ENCODE measurements at regions not wholly inside any gene's neighbourhood (a gene's known extent, or its start where the extent isn't known, plus 50 kb on each side); places are given as distances from the start of the nearest gene placed in this dataset.
A peak's percentile ranks its signal among the peaks of the same experiment; 100 is the strongest.
"Not testable (repeated sequence)": the region's sequence is repeated elsewhere in the genome, so short reads cannot be mapped to it uniquely, and the experiment has no call there.

- Mint-ChIP-seq H3K27ac (no peak overlapping the region), H3K36me3 (peaks cover 19 to 23% of the 10 kb centered on the region in 2 donors), H3K9me3 (peaks cover 11 to 17% of the 10 kb centered on the region in 2 donors)
- ATAC-seq (no peak), DNase-seq (ENCODE audit: low spot score in 2 of 2) (no peak)
Observed at GRCh38 chr5:75002271-75002670, 50.1 kb downstream of the GCNT4 start.

DNA sequence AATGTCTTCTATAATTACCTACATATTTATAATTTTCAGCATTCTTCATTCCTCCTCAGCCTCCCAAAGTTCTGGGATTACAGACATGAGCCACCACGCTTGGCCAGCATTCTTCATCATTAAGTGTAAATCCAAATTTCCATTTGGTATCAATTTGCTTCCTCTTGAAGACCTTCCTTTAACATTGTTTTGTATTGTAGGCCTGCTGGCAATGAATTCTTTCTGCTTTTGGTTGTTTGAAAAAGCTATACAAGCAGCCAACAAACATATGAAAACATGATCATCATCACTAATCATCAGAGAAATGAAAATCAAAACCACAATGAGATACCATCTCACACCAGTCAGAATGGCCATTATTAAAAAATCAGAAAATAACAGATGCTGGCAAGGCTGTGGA lies 56.4 kb downstream of the GCNT4 start:
- ATAC-seq (no peak), DNase-seq (ENCODE audit: low spot score in 2 of 2) (no peak)
- Mint-ChIP-seq H3K36me3 (peaks cover 5 to 6% of the 10 kb centered on the region in 2 donors), H3K9me3 (peaks cover 6 to 8% of the 10 kb centered on the region in 2 donors), H3K27ac (no peak overlapping the region)

DNA sequence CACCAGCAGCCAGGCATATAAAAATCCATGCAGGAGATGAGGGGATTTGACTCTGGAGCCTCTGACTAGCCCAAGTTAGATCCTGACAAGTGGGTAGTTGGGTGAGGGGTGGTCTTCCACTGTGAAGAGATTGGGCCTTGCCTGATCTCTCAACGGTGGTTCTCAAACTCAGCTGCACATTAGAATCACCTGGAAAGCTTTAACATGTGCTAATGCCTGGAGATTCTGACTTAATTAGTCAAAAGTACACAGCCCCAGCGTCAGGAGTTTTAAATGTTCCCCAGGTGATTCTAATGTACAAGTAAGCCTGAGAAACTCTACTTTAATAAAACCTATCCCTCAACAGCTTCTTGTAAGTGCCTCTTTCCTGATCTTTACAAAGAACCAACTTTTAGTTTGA lies 57.5 kb downstream of the GCNT4 start:
- DNase-seq (ENCODE audit: low spot score in 2 of 2), result no peak
- H3K36me3 Mint-ChIP-seq, result peaks cover 5 to 6% of the 10 kb centered on the region in 2 donors
- H3K27ac Mint-ChIP-seq, result no peak overlapping the region
- H3K9me3 Mint-ChIP-seq, result peaks cover 6 to 8% of the 10 kb centered on the region in 2 donors
- ATAC-seq, result no peak

GRCh38 chr5:74993743-74994142 lies 58.6 kb downstream of the GCNT4 start:
- Mint-ChIP-seq H3K27ac (no peak overlapping the region), H3K9me3 (peaks cover 6 to 8% of the 10 kb centered on the region in 2 donors), H3K36me3 (peaks cover 5 to 6% of the 10 kb centered on the region in 2 donors)
- ATAC-seq, result no peak
- no peak for DNase-seq (ENCODE audit: low spot score in 2 of 2)

GRCh38 chr5:74992791-74993190 lies 59.6 kb downstream of the GCNT4 start:
- no peak for ATAC-seq
- no peak overlapping the region for H3K27ac Mint-ChIP-seq

GRCh38 chr5:74991522-74991921 lies 60.8 kb downstream of the GCNT4 start:
- Mint-ChIP-seq H3K36me3 (peaks cover 0 to 5% of the 10 kb centered on the region in 2 donors), H3K27ac (no peak overlapping the region)
- ATAC-seq, result no peak

More at GRCh38 chr5:74992791-74993190, 59.6 kb downstream of the GCNT4 start:
- no peak for DNase-seq (ENCODE audit: low spot score in 2 of 2)
- Mint-ChIP-seq H3K36me3 (peaks cover 6 to 10% of the 10 kb centered on the region in 2 donors), H3K9me3 (peaks cover 14% of the 10 kb centered on the region in 2 donors)

GRCh38 chr5:74990194-74990593 lies 62.2 kb downstream of the GCNT4 start:
- no peak for ATAC-seq
- H3K27ac Mint-ChIP-seq, result no peak overlapping the region
- peaks cover 6 to 7% of the 10 kb centered on the region in 2 donors for H3K9me3 Mint-ChIP-seq
- no peak for DNase-seq (ENCODE audit: low spot score in 2 of 2)
- H3K36me3 Mint-ChIP-seq, result peaks cover 0 to 5% of the 10 kb centered on the region in 2 donors

More at GRCh38 chr5:74991522-74991921, 60.8 kb downstream of the GCNT4 start:
- no peak for DNase-seq (ENCODE audit: low spot score in 2 of 2)
- H3K9me3 Mint-ChIP-seq, result peaks cover 7 to 8% of the 10 kb centered on the region in 2 donors

DNA sequence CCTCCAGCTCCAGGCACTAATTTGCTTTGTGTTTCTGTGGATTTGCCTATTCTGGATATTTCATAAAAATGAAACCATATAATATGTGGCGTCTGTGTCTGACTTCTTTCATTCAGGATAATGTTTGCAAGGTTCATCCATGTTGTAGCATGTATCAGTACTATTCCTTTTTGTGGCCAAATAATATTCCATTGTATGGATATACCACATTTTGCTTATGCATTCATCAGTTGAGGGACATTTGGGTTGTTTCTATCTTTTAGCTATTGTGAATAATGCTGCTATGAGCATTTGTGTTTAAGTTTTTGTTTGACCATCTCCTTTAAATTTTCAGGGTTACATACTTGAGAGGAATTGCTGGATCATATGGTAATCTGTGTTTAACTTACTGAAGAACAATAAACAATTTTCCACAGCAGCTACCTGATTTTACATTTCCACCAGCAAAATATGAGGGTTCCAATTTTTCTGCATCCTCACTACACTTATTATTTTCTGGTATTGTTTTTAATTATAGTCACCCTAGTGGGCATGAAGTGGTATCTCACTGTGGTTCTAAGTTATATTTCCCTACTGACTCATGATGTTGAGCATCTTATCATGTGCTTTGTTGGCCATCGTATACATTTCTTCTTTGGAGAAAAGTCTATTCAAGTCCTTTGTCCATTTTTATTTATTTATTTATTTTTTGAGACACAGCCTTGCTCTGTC lies 63.9 kb downstream of the GCNT4 start:
- no peak for DNase-seq (ENCODE audit: low spot score in 2 of 2)
- peaks cover 0 to 5% of the 10 kb centered on the region in 2 donors for H3K36me3 Mint-ChIP-seq

DNA sequence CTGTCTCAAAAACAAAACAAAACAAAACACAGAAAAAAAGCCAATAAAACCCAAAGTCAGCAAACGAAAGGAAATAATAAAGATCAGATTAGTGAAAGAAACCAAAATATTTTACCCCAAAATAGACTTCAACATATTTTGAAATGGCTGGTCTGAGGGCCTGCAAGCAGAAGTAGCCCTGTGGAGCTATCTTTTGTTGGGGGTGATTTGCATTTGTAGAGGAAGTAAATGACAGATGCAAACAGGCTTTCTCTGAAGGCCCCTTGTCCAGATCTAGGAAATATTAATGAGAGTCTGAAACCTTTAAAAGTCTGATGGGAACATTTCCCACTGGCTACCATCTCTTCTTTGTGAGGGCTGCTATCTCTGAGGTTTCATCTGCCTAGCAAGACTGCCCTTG lies 74.0 kb downstream of the GCNT4 start:
- H3K36me3 Mint-ChIP-seq, result peaks cover 4 to 21% of the 10 kb centered on the region in 2 donors
- ATAC-seq (no peak), DNase-seq (ENCODE audit: low spot score in 2 of 2) (no peak)
- peaks cover 0 to 16% of the 10 kb centered on the region in 2 donors for H3K9me3 Mint-ChIP-seq
- H3K27ac Mint-ChIP-seq, result no peak overlapping the region

More for the DNA sequence above, 63.9 kb downstream of the GCNT4 start:
- Mint-ChIP-seq H3K9me3 (peaks cover 6 to 7% of the 10 kb centered on the region in 2 donors), H3K27ac (no peak overlapping the region)
- no peak for ATAC-seq

DNA sequence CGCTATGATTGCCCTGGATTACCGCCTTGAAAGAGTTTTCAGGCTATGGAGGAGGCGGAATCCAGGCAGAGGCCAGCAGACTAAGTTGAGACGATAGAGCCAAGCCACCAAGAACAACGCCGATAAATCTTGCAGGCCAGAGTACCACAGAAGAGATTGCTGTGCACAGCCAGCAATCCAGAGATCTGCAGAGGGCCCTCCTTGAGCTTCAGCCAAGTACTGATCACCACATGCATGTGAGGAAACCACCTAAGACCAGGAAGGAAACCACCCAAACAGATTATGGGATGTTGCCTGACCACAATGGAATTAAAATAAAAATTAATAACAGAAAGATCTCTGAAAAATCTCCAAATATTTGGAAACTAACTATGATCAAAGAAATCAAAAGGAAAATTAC lies 74.9 kb downstream of the GCNT4 start:
- no peak for ATAC-seq
- Mint-ChIP-seq H3K9me3 (peaks cover 0 to 16% of the 10 kb centered on the region in 2 donors), H3K27ac (no peak overlapping the region), H3K36me3 (peaks cover 4 to 21% of the 10 kb centered on the region in 2 donors)
- no peak for DNase-seq (ENCODE audit: low spot score in 2 of 2)

GRCh38 chr5:74976651-74977050 lies 75.7 kb downstream of the GCNT4 start:
- Mint-ChIP-seq H3K27ac (no peak overlapping the region), H3K36me3 (peaks cover 4 to 21% of the 10 kb centered on the region in 2 donors), H3K9me3 (peaks cover 0 to 16% of the 10 kb centered on the region in 2 donors)
- ATAC-seq (no peak), DNase-seq (ENCODE audit: low spot score in 2 of 2) (no peak)

DNA sequence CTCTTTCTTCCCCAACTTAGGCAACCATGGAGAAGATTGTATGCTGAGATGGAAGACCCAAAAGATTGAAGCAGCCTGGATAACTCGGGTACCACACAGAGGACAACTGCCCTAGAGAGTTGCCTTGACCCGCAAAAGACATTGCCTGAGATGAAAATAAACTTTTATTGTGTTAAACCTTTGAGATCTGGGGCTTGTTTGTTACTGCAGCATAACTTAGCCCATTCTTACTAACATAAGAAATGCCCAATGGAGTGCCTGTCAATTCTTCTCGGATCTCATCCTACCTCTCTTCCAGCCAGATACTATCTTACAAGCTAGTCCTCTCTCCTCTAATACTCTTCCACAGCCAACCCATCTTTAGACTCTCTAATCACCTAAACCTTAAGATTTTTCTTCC lies 76.8 kb downstream of the GCNT4 start:
- peaks cover 4 to 21% of the 10 kb centered on the region in 2 donors for H3K36me3 Mint-ChIP-seq
- peaks cover 0 to 16% of the 10 kb centered on the region in 2 donors for H3K9me3 Mint-ChIP-seq
- DNase-seq (ENCODE audit: low spot score in 2 of 2) (no peak), ATAC-seq (no peak)
- no peak overlapping the region for H3K27ac Mint-ChIP-seq

- peaks cover 4 to 21% of the 10 kb centered on the region in 2 donors for H3K36me3 Mint-ChIP-seq
- peaks cover 0 to 16% of the 10 kb centered on the region in 2 donors for H3K9me3 Mint-ChIP-seq
- H3K27ac Mint-ChIP-seq, result peak overlapping the region; percentile 11 to 90
- ATAC-seq (peak; percentile 86 to 95), DNase-seq (ENCODE audit: low spot score in 2 of 2) (peak in 1 of 2 donors; percentile 17)
Observed at GRCh38 chr5:74974451-74975091, 77.8 kb downstream of the GCNT4 start.

- no peak for ATAC-seq
- Mint-ChIP-seq H3K9me3 (peaks cover 0 to 16% of the 10 kb centered on the region in 2 donors), H3K27ac (peak overlapping the region in 1 of 2 donors; percentile 54), H3K36me3 (peaks cover 4 to 21% of the 10 kb centered on the region in 2 donors)
- DNase-seq (ENCODE audit: low spot score in 2 of 2), result no peak
Observed at GRCh38 chr5:74973694-74974093, 78.7 kb downstream of the GCNT4 start.

GRCh38 chr5:74971947-74972460 lies 80.4 kb downstream of the GCNT4 start:
- no peak for DNase-seq (ENCODE audit: low spot score in 2 of 2)
- peak in 1 of 2 donors; percentile 13 for ATAC-seq
- H3K27ac Mint-ChIP-seq, result peak overlapping the region in 1 of 2 donors; percentile 9
- H3K36me3 Mint-ChIP-seq, result peaks cover 4 to 21% of the 10 kb centered on the region in 2 donors
- H3K9me3 Mint-ChIP-seq, result peaks cover 0 to 12% of the 10 kb centered on the region in 2 donors

GRCh38 chr5:74970891-74971290 lies 81.5 kb downstream of the GCNT4 start:
- not testable (repeated sequence) for DNase-seq (ENCODE audit: low spot score in 2 of 2); H3K9me3 Mint-ChIP-seq; H3K27ac Mint-ChIP-seq; ATAC-seq
- peaks cover 4 to 14% of the 10 kb centered on the region in 2 donors for H3K36me3 Mint-ChIP-seq

DNA sequence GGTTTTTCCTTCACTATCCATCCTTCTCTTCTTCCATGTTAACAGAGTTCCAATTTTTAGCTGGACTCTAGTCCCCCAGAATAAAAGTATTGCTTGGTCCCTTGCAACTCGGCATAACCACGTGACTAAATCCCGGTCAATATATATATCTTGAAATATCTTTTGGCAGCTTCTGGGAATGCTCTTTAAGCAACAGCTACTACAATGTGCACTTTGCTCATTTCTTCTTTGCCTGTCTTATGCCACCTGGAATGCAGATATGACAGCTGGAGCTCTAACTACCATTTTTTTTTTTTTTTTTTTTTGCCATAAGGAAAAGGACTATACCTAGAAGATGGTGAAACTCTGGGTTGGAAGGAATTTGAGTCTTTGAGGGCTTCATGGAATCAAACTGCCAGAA lies 82.6 kb downstream of the GCNT4 start:
- no peak for DNase-seq (ENCODE audit: low spot score in 2 of 2)
- Mint-ChIP-seq H3K9me3 (no peaks in the 10 kb centered on the region), H3K27ac (no peak overlapping the region), H3K36me3 (peaks cover 0 to 2% of the 10 kb centered on the region in 2 donors)
- ATAC-seq, result no peak
